ENCODE measurements at regions not wholly inside any gene's neighbourhood (a gene's known extent, or its start where the extent isn't known, plus 50 kb on each side); places are given as distances from the start of the nearest gene placed in this dataset.
A peak's percentile ranks its signal among the peaks of the same experiment; 100 is the strongest.

DNA sequence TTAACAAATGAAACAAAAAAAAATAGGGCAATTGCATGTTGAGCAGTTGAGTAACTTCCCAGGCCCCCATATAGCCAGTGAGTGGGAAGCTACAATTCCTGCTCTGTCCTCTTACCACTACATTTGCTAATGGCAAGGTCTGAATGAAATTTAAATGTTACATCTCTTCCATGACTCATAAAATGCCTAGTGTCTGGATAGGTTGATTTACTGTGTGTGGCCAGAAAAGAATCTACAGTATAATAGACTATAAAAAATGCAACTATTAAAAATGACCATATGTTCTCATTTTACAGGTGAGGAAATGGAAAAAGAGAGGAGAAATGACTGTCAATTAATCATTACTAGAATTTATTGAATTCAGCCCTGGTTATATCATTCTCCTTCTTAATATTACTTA, 1199.3 kb downstream of the CDH11 start:
- Histone ChIP-seq H3K4me1 (ENCODE audit: insufficient read depth, low read length) (no peaks in the 10 kb centered on the region), H3K27me3 (ENCODE audit: insufficient read depth, low read length) (no peaks in the 10 kb centered on the region), H3K4me3 (ENCODE audit: low read length in 2 of 2) (no peak overlapping the region), H3K9me3 (ENCODE audit: control insufficient read depth in 1 of 2, low read length in 2 of 2) (no peaks in the 10 kb centered on the region), H3K27ac (ENCODE audit: low read depth, low read length) (no peak overlapping the region), H3K36me3 (ENCODE audit: insufficient read depth, low read length) (no peaks in the 10 kb centered on the region)
- H3K4me3 Mint-ChIP-seq, result no peak overlapping the region
- CTCF ChIA-PET (ENCODE audit: partially characterized antibody), result no interaction called here
- H3K9me3 Mint-ChIP-seq, result peaks cover 3 to 51% (median 35%) of the 10 kb centered on the region in 8 donors
- H3K4me1 Mint-ChIP-seq, result no peaks in the 10 kb centered on the region
- H3K27me3 Mint-ChIP-seq, result no peaks in the 10 kb centered on the region
- POLR2A ChIA-PET (ENCODE audit: partially characterized antibody), result no interaction called here
- peak overlapping the region in 1 of 7 donors; percentile 31 for H3K27ac Mint-ChIP-seq
- intact Hi-C loops (cut with micrococcal nuclease), result no loop called here
- H3K36me3 Mint-ChIP-seq, result no peaks in the 10 kb centered on the region
- no peak for DNase-seq

DNA sequence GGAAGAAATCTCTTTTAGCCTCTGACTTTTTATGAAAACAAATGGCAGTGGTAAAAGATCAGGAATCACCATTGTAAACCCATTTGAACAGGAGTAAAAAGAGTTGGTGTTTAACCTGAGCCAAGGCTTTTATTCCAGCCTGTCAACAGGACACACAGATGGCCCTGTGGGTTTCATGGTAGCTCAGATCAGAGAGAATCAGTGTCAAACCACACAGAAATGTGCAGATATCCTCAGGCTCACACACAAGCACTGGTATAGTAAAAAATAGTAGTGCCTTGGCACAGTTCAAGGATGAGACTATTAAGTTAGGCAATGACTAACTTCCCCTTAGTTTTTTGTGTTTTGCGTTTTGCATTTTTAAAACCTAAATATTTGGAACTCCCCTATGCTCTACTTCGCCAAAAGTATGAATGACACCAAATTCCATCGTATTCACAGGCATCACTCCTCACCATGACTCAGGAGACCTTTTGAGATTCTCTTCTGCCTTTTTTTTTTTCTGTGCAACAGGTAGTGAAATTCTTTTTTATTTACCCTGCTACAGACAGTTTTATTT, 1200.0 kb downstream of the CDH11 start:
- no peaks in the 10 kb centered on the region for H3K27me3 Mint-ChIP-seq
- peaks cover 6 to 56% (median 34%) of the 10 kb centered on the region in 8 donors for H3K9me3 Mint-ChIP-seq
- H3K4me1 ChIP-seq (ENCODE audit: insufficient read depth, low read length), result no peaks in the 10 kb centered on the region
- H3K27ac Mint-ChIP-seq, result no peak overlapping the region
- no peaks in the 10 kb centered on the region for H3K36me3 ChIP-seq (ENCODE audit: insufficient read depth, low read length)
- no peaks in the 10 kb centered on the region for H3K4me1 Mint-ChIP-seq
- ChIA-PET CTCF (ENCODE audit: partially characterized antibody) (no interaction called here), POLR2A (ENCODE audit: partially characterized antibody) (no interaction called here)
- no peak overlapping the region for H3K4me3 ChIP-seq (ENCODE audit: low read length in 2 of 2)
- no peaks in the 10 kb centered on the region for H3K9me3 ChIP-seq (ENCODE audit: control insufficient read depth in 1 of 2, low read length in 2 of 2)
- no peak overlapping the region for H3K27ac ChIP-seq (ENCODE audit: low read depth, low read length)
- no peak for DNase-seq
- intact Hi-C loops (cut with micrococcal nuclease), result no loop called here
- H3K27me3 ChIP-seq (ENCODE audit: insufficient read depth, low read length), result no peaks in the 10 kb centered on the region
- H3K36me3 Mint-ChIP-seq, result no peaks in the 10 kb centered on the region
- H3K4me3 Mint-ChIP-seq, result no peak overlapping the region

DNA sequence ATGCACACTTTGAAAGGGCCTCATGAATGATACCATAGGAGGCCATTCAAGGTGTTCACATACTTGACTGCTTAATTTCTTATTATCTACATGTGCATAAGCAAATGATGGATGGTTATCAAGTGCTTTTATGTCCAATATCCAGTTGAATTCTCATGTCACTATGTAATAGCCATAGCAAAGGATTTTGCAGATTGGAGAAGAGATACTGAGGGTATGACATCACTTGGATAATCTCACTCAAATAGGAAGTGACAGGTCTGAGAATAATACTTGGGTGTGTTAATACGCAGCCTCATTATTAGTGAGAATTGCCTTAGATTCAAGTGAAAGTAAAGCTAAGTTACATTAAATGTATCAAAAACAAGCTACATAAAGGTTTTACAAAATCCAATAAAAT, 1208.6 kb downstream of the CDH11 start:
- Histone ChIP-seq H3K27me3 (ENCODE audit: insufficient read depth, low read length) (no peaks in the 10 kb centered on the region), H3K4me1 (ENCODE audit: insufficient read depth, low read length) (no peaks in the 10 kb centered on the region), H3K4me3 (ENCODE audit: low read length in 2 of 2) (no peak overlapping the region), H3K27ac (ENCODE audit: low read depth, low read length) (no peak overlapping the region), H3K36me3 (ENCODE audit: insufficient read depth, low read length) (no peaks in the 10 kb centered on the region), H3K9me3 (ENCODE audit: control insufficient read depth in 1 of 2, low read length in 2 of 2) (peaks cover 0 to 3% of the 10 kb centered on the region in 2 donors)
- ChIA-PET CTCF (ENCODE audit: partially characterized antibody) (no interaction called here), POLR2A (ENCODE audit: partially characterized antibody) (no interaction called here)
- Mint-ChIP-seq H3K27me3 (no peaks in the 10 kb centered on the region), H3K36me3 (no peaks in the 10 kb centered on the region), H3K4me3 (no peak overlapping the region), H3K9me3 (peaks cover under 1 to 33% (median 22%) of the 10 kb centered on the region in 8 donors), H3K4me1 (no peaks in the 10 kb centered on the region), H3K27ac (no peak overlapping the region)
- intact Hi-C loops (cut with micrococcal nuclease), result no loop called here
- DNase-seq, result no peak

DNA sequence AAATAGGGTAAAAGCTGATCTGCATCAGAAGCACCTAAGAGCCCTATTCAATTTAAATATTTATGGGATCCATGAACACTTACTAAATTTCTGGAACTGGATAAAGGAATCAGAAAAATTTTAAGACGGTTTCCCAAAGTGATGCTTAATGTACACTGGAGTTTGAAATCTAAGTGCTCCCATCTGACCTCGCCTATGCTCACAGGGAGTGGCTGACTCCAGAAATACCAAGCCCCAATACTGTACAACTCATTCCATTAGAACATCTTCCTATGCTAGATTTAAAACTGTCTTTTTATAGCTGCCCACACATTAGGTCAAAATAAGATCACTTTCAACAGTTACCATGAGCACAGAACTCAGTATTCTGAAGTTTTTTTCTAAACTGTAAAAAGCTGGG, 1214.6 kb downstream of the CDH11 start:
- H3K9me3 ChIP-seq (ENCODE audit: control insufficient read depth in 1 of 2, low read length in 2 of 2), result peaks cover 0 to 3% of the 10 kb centered on the region in 2 donors
- Mint-ChIP-seq H3K36me3 (no peaks in the 10 kb centered on the region), H3K9me3 (peaks cover 5 to 34% (median 26%) of the 10 kb centered on the region in 8 donors), H3K27me3 (no peaks in the 10 kb centered on the region), H3K4me1 (no peaks in the 10 kb centered on the region), H3K4me3 (no peak overlapping the region), H3K27ac (no peak overlapping the region)
- no peaks in the 10 kb centered on the region for H3K36me3 ChIP-seq (ENCODE audit: insufficient read depth, low read length)
- H3K4me3 ChIP-seq (ENCODE audit: low read length in 2 of 2), result no peak overlapping the region
- no peaks in the 10 kb centered on the region for H3K4me1 ChIP-seq (ENCODE audit: insufficient read depth, low read length)
- CTCF ChIA-PET (ENCODE audit: partially characterized antibody), result no interaction called here
- H3K27me3 ChIP-seq (ENCODE audit: insufficient read depth, low read length), result no peaks in the 10 kb centered on the region
- intact Hi-C loops (cut with micrococcal nuclease), result no loop called here
- POLR2A ChIA-PET (ENCODE audit: partially characterized antibody), result no interaction called here
- no peak overlapping the region for H3K27ac ChIP-seq (ENCODE audit: low read depth, low read length)
- no peak for DNase-seq

DNA sequence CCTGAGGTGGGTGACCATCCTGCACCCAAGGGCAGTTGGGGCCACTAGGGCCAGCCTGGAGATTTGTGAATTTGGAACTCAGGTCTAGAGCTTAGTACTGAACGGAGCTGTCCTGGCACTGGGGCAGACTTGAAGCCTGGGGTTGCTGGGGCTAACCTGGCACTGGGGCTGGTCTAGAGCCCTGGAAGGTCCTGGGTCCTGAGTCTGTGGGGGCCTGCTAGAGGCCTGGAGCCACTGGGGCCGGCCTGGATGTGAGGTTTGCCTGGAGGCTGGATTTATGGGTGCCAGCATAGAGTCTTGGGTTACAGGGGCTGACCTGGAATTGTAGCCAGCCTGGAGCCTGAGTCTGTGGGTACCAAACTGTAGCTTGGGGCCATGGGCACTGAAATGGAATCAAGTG, 1216.9 kb downstream of the CDH11 start:
- H3K27me3 Mint-ChIP-seq, result no peaks in the 10 kb centered on the region
- Histone ChIP-seq H3K27ac (ENCODE audit: low read depth, low read length) (no peak overlapping the region), H3K27me3 (ENCODE audit: insufficient read depth, low read length) (no peaks in the 10 kb centered on the region), H3K4me1 (ENCODE audit: insufficient read depth, low read length) (no peaks in the 10 kb centered on the region), H3K9me3 (ENCODE audit: control insufficient read depth in 1 of 2, low read length in 2 of 2) (no peaks in the 10 kb centered on the region), H3K36me3 (ENCODE audit: insufficient read depth, low read length) (no peaks in the 10 kb centered on the region), H3K4me3 (ENCODE audit: low read length in 2 of 2) (no peak overlapping the region)
- POLR2A ChIA-PET (ENCODE audit: partially characterized antibody), result no interaction called here
- H3K9me3 Mint-ChIP-seq, result peaks cover 5 to 29% (median 21%) of the 10 kb centered on the region in 8 donors
- CTCF ChIA-PET (ENCODE audit: partially characterized antibody), result no interaction called here
- no peak overlapping the region for H3K27ac Mint-ChIP-seq
- H3K4me1 Mint-ChIP-seq, result no peaks in the 10 kb centered on the region
- no peak overlapping the region for H3K4me3 Mint-ChIP-seq
- intact Hi-C loops (cut with micrococcal nuclease), result no loop called here
- DNase-seq, result no peak
- no peaks in the 10 kb centered on the region for H3K36me3 Mint-ChIP-seq

DNA sequence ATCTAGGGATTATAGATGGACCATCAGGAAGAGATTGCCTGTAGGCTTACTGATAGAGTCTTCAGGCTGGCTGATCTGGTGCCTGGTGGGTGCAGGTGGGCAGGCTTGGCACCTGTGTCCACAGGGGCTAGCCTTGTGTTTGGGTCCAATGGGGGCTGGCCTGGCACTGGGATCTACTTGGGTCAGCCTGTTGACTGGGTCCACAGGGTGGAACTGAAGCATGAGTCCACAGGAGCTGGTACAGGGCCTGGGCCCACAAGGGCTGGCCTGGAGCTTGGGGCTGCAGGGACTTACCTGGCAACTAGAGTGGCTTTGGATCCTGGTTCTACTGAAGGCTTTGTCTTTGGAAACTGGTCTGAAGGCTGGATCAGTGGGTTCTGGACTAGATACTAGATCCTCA, 1217.7 kb downstream of the CDH11 start:
- Mint-ChIP-seq H3K9me3 (peaks cover 5 to 26% (median 21%) of the 10 kb centered on the region in 8 donors), H3K4me3 (no peak overlapping the region), H3K27ac (no peak overlapping the region), H3K4me1 (no peaks in the 10 kb centered on the region), H3K27me3 (no peaks in the 10 kb centered on the region), H3K36me3 (no peaks in the 10 kb centered on the region)
- H3K27me3 ChIP-seq (ENCODE audit: insufficient read depth, low read length), result no peaks in the 10 kb centered on the region
- ChIA-PET POLR2A (ENCODE audit: partially characterized antibody) (no interaction called here), CTCF (ENCODE audit: partially characterized antibody) (no interaction called here)
- intact Hi-C loops (cut with micrococcal nuclease), result no loop called here
- no peaks in the 10 kb centered on the region for H3K36me3 ChIP-seq (ENCODE audit: insufficient read depth, low read length)
- H3K4me1 ChIP-seq (ENCODE audit: insufficient read depth, low read length), result no peaks in the 10 kb centered on the region
- DNase-seq, result no peak
- no peaks in the 10 kb centered on the region for H3K9me3 ChIP-seq (ENCODE audit: control insufficient read depth in 1 of 2, low read length in 2 of 2)
- H3K4me3 ChIP-seq (ENCODE audit: low read length in 2 of 2), result no peak overlapping the region
- no peak overlapping the region for H3K27ac ChIP-seq (ENCODE audit: low read depth, low read length)

DNA sequence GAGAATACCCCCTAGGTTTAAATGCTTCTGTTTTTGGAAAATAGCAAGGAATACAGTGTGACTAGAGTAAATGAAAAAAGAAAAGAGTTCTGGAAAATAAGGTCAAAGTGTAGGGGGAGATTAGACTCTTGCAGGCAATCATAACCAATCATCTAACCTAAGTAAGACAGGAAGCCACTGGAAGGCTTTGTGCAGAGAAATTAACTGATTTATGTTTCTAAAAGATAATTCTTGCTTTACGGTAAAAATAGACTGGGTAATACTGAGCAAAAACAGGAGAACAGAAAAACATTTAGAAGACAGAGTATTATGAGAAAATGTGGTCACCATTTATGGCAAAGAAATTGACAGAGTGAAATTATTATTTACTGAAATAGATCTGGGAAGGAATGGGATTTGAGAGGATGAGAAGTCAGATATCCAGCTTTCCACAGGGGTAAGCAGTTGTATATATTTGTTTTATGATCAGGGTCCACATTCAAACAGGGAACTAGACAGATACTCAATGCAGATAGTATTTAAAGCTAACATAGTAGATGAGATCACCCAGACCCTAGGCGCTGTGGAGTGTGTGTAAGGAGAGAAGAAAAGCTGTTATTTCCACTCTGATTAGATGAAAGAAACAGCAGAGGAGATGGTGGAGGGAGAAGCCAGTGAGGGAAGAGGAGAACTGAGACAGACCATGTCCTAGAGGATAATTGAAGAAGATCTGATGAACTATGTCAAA, 1225.3 kb downstream of the CDH11 start:
- Mint-ChIP-seq H3K9me3 (peaks cover 0 to 24% (median 5%) of the 10 kb centered on the region in 8 donors), H3K27me3 (no peaks in the 10 kb centered on the region), H3K27ac (no peak overlapping the region), H3K4me1 (no peaks in the 10 kb centered on the region), H3K4me3 (no peak overlapping the region), H3K36me3 (no peaks in the 10 kb centered on the region)
- H3K9me3 ChIP-seq (ENCODE audit: control insufficient read depth in 1 of 2, low read length in 2 of 2), result no peaks in the 10 kb centered on the region
- H3K4me1 ChIP-seq (ENCODE audit: insufficient read depth, low read length), result no peaks in the 10 kb centered on the region
- DNase-seq, result no peak
- ChIA-PET POLR2A (ENCODE audit: partially characterized antibody) (no interaction called here), CTCF (ENCODE audit: partially characterized antibody) (no interaction called here)
- H3K36me3 ChIP-seq (ENCODE audit: insufficient read depth, low read length), result no peaks in the 10 kb centered on the region
- no peaks in the 10 kb centered on the region for H3K27me3 ChIP-seq (ENCODE audit: insufficient read depth, low read length)
- H3K27ac ChIP-seq (ENCODE audit: low read depth, low read length), result no peak overlapping the region
- no peak overlapping the region for H3K4me3 ChIP-seq (ENCODE audit: low read length in 2 of 2)
- intact Hi-C loops (cut with micrococcal nuclease), result no loop called here
